ENCODE measurements at regions not wholly inside any gene's neighbourhood (a gene's known extent, or its start where the extent isn't known, plus 50 kb on each side); places are given as distances from the start of the nearest gene placed in this dataset.
"Not testable (repeated sequence)": the region's sequence is repeated elsewhere in the genome, so short reads cannot be mapped to it uniquely, and the experiment has no call there.

DNA sequence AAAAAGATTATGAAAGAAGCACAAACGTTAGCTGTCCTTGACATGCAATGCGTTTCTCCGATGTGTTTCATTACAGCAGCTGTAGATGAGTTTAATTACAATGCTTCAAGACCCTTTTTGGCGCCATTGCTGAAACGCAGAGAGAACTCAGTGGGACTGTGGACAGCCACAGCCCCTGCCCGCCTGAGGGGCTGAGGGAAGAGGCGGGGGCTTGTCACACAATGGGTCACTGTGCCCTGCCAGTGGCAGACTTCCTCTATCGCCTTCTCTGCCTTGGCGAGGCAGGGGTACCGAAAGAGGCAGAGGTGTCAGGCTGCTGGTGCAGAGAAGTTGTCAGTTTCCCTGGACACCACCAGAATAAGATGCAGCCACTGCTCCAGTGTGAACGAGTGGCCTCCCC, 252.0 kb downstream of the NR2F2 start:
- no peak for DNase-seq (ENCODE audit: low spot score)

DNA sequence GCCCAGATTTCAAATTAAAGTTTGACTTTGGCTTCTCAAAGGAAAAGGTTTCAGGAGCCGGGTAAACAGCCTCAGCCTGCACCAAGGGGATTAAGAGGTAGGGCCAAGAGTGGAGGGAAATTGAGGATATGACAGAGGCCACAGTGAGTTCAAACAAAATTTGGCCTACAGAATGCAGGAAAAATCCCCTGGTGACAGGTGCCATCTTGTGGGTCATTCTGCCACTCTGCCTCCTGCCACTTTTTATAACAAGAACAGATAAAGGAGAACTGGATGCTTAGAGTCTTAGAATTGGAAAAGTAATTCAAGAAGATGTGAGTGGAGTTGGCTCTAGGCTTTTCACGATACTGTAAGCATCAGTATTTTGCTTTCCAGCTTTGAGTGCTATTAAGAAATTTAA, 253.2 kb downstream of the NR2F2 start:
- DNase-seq (ENCODE audit: low spot score), result no peak

DNA sequence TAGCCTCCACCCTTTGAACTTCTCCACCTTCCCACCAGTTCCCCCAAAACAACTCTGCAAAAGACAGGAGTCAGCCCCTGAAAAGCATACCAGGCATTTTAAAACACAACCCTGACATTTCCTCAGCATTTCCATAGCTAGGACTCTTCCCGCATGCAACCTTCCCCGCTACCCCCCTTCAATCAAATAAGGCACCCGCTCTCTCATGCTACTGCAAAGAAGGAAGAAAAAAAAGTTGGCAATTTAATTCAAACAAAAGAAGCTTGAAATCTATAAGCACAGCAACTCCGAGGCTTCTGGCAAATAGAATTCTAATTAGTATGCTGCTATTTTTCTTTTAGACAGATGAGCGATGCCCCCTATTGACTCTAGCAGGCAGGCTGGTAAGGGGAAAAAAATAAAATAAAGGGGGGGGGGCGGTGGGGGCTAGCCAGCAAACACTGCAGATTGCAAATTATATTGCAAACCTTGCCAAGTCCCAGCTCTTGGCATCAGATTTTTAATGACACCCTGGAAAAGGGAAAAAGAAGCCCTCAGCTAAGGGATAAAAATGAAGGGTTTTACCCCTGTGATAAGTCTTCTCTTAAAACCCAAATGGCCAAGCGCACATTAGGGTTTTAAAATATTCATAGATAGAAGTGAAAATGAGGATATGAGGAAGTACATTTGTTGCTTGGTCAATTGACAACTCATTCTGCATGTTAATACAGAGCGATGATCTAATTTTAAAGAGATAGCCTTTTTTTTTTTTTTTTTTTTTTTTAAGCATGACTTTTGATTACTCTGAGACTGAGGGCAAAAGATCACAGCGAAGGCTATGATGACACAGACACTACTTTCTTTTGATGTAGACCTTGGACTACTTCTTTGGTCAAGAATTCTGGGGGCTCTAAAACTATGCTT, 255.2 kb downstream of the NR2F2 start:
- peak; percentile 11 for DNase-seq (ENCODE audit: low spot score)

DNA sequence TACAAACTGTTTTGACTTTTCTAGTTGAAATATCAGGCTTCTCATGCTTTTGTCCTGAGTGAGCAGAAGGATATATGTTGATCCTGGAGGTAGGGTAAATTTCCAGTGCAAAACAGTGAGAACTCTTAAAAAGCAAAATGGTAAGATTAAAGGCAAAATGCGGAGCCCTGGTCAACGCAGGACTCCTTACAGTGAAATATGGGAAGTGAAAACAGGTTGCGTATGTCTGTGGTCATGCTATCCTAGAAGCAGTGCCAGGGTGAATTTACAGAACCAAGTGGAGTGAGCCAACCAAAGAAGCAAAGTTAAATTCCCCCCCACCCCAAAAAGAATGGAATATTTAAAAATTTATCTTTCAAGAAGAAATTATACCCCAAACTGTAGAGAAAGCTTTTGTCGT, 256.4 kb downstream of the NR2F2 start:
- DNase-seq (ENCODE audit: low spot score), result no peak

DNA sequence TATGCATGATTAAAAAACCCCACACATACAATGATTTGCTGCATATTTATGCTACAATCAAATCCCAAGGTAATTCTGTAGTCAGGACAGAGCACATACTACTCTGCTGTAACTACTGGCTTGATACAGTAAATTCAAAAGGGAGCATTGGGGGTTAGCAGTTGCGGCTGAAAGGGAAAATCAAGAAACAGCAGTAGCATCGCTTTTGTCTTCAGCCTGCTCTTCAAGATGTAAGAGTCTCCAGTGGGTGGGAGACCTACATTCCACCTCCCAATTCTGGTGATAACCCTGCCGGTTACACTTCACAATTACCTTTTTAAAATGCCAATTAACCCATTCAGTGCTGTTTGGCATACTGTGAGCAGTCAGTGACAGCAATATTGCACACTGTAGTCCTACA, 259.4 kb downstream of the NR2F2 start:
- no peak for DNase-seq (ENCODE audit: low spot score)

DNA sequence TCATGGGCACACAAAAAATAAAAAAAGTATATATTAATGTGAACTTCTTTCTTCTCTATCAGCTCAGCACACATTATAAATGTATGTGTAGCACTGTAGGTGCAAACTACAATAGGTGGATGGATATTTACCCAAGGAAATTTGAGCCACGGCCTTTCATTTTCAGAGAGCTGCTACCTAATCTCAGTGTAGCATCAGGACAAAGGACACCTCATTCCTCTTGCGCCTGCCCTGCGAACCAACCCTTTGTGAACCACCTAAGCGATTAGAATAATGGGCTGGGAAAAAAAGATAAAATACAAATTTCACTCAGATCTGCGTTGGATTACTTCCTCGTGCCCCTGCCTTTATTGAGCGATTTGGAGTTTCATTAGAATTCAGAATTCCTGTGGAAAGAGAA, 263.2 kb downstream of the NR2F2 start:
- peak; percentile 10 for DNase-seq (ENCODE audit: low spot score)

DNA sequence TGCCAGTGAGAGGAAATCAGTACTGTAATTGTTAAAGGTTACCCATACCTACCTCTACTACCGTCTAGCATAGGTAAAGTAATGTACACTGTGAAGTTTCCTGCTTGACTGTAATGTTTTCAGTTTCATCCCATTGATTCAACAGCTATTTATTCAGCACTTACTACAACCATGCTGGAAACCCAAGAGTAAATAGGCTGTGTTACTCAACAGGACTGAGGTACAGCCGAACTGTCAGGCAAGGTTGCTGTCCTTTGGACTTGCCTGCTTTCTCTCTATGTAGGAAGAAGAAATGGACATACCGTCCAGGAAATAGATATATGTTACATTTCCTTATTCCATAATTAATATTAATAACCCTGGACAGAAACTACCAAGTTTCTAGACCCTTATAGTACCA, 265.5 kb downstream of the NR2F2 start:
- DNase-seq (ENCODE audit: low spot score), result no peak

DNA sequence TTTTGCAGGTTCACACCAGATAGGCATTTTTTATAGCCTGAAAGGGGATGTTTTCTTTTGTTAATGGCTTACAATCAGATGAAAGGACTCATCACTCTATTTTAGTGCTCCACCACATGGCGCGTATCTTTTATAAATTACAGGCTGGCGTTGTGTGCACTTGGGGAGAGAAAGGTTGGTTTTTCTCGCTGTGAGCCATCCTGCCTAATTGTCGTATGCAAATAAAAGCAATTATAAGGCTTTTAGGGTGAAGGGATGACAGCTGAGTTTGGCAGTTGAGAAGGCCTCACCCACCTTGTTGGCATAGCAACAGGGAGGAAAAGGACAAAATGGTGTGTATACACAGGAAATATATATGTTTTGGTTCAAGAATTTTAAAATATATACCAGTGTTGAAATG, 268.0 kb downstream of the NR2F2 start:
- DNase-seq (ENCODE audit: low spot score), result no peak

DNA sequence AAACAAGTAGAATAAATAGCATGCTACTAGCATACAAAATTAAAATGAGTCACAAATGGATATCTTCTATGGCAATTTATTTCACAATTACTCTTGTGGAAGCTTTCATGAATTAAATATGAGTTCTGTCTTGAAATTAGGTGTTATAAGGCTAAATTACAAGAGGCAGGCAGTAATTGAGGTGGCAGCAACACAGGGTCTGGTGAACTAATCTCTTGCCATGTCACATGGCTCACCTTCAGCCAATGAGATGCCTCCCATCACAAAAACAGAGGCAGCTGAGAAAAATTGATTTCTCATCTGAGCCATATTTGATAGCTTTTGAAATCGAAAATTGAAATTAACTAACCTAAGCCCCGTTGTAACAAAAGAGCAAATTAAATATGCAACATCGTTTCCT, 268.8 kb downstream of the NR2F2 start:
- DNase-seq (ENCODE audit: low spot score), result no peak

DNA sequence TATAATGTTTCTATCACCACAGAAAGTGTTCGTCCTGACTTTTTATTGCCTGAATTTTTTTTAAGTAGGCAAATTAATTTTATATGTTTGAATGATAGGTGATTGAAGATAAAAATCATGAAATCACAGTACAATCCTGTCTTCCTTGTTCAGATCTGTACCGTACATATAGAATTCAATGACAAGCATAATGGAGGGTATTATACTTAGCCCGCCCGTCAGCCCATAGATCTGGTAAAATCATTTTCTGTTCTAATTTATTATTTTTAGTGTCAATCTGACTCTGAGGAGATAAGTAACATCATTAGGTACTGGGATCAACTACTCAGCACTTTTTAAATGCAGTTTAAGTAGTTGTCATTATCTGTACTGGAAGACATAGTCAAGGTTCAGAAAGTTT, 269.9 kb downstream of the NR2F2 start:
- no peak for DNase-seq (ENCODE audit: low spot score)

DNA sequence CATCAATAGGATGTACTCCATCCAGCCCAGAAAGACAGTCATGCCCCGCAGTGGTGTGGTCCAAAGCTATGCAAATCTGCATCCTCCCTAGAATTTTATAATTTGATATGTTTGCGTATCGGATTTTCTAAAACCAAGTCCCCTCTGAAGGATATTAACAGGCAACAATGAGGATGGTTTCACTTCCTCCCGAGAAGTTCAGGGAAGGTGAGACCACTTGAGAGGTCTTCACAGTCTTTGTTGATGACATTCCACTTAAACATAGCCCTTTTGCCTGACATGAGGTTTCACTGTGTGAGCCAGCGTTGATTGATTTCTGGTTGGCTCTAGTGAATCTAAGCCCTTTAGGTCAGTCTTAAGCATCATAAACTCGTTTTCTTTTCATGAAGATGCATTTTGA, 276.1 kb downstream of the NR2F2 start:
- DNase-seq (ENCODE audit: low spot score), result no peak

DNA sequence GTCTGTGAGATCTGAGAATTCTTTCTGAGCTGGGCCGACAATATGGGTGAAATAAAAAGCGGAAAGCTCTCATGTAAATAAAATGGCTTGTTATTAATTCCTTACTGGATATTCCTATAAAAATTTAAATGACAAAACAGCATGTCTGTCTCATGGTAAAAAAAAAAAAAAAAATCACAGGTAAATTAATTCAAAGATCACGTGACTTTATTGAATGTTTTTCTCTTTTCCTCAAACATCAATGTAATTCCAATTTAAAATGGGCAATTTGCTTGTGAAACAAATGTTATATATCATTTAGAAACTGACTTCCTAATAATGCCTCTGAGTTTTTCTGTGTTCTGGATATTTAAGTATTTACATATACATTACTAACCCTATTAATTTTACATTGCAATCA, 280.3 kb downstream of the NR2F2 start:
- DNase-seq (ENCODE audit: low spot score), result no peak

DNA sequence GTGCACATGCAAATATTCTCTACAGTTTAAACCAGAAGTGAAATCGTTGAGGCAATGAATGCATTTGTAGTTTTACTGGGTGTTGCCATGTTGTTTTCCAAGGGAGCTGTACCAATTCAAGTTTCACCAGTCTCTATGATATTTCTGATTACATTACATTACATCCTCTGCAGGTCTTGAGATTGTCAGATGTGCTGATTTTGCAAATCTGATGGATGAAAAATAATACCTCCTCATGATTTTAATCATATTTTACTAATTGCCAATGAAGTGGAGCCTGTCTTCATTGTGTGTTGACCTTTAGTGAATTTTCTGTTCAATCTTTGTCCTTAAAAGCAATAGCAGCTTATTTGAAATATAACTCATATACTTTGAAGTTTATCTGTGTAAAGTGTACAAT, 282.4 kb downstream of the NR2F2 start:
- DNase-seq (ENCODE audit: low spot score), result no peak

DNA sequence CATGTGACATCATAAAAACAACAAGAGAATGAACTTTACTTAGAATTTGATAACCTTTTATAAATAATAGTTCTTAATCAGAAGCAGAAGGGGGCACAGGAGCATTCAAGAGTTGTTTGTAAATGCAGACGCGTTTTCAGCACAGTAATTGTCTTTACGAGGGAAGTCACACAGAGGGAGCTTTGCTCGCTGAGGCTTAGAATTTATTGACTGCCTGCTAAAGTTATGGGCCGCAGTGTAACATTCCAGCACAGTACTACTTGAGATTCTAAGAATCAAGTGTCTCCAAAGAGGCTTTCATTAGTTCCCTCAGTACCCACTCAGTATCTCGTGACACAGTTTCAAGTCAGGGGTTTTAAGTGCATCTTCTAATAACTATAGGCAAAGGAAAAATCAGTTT, 288.7 kb downstream of the NR2F2 start:
- DNase-seq (ENCODE audit: low spot score), result peak; percentile 12

DNA sequence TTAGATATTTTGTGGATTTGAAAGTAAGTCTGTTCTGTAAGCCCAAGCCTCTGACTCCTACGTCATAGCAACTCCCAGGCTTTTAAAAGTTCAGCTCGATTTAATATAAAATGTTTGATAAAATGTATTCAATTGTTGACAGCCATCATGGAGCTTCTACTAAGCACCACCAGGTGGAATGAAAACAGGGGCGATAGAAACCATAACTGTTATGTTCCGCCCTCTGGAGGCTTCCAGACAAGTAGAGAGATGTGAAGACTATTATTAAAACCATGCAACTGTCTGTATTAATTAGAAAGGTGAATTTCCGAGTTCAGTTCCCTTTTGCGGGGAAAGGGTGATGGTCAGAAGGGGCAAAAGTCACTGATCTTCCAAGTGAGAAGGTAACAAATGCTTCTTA, 292.2 kb downstream of the NR2F2 start:
- DNase-seq (ENCODE audit: low spot score), result no peak

DNA sequence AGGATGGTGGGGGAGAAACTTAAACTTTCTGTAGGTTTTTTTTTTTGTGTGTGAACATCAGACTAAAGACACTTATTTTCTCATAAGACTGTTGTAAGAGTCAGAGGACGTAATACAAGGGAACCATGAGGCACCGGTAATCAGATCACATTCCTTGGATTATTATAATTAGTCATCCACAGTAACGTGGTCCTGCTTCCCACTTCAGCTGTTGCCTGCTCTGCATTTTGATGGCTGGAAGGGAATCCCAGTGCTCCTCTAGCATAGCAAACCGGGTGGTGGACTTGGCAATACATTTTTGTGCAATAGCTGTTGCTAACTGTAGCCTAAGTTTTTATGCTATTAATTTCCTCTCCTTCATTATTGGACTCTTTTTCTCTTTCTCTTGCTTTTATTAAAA, 294.8 kb downstream of the NR2F2 start:
- DNase-seq (ENCODE audit: low spot score), result no peak

DNA sequence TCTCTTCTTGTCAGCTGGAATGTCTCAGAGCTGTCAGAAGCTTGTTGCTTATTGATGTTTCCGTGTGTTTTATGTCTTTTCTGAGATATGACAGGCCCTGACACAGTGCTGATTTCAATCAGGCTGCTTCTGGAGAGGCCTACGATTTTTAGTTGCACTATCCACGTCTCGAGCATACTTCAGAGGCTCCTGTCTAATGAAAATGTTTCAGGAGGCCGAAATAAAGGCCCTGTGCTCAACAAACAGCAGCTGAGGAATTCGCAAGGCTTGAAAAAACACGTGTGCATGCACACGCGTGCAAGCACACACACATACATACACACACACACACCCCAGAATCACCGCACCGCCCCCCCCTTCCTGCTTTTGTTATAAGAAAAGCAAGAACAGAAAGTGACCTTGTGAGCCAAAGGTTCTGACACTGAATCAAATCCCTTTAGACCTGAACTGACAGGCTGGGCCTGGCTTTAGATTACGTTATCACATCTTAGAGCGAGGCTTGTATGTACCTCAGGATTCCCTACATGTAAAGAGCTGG, 296.6 kb downstream of the NR2F2 start:
- DNase-seq (ENCODE audit: low spot score), result no peak

DNA sequence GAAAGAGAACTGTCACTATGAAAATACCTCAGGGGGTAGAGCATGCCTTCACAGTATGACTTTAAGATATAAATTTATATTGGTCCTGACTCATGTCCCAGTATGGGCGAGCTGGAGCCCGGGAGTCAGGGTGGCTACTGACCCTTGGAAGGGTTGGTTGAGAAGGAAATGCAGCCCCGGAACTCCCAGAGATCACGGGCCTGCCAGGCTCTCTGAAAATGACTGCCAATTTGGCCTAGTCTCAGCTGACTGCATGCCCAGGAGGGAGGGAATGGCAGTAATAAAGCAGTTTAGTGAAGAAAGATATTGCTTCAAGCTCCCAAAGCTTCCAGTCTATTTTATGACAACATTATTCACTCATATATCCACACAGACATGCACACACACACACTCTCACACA, 299.0 kb downstream of the NR2F2 start:
- no peak for DNase-seq (ENCODE audit: low spot score)

DNA sequence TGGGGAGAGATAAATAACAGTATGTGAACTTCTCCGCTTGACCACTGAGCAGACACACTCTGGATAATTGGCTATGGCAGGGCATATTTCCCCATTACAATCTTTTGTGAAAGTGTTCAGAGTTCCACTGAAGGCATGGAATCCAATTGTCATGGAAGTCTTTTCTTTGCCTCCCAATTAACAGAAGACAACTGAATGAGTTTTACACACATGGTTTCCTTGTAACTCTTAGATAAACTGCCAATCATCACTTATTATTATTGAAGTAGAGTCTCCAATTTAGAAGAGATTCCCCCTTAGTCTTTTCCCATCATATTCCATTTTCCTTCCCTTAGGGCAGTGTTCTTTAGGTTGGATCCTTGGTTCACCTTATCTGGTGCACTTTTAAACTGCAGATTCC, 308.3 kb downstream of the NR2F2 start:
- no peak for DNase-seq (ENCODE audit: low spot score)

DNA sequence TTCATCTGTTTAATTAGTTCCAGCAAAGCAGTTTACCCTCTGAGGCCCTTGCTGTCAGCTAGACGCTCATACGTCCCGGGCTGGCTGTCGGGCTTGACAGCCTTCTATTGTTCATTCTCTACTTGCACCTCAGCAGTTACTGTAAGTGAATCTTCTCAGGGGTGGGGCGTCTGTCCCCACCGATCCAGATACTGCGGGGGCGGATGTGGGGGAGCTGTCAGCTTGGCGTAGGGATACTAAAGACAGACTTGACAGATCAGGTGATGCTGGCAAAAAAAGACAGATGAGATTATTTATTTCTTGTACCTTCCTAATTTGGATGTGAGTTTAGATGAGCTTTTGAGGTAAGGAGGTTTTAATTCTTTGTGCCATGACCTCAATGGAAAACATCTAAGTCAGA, 315.3 kb downstream of the NR2F2 start:
- DNase-seq (ENCODE audit: low spot score), result no peak

DNA sequence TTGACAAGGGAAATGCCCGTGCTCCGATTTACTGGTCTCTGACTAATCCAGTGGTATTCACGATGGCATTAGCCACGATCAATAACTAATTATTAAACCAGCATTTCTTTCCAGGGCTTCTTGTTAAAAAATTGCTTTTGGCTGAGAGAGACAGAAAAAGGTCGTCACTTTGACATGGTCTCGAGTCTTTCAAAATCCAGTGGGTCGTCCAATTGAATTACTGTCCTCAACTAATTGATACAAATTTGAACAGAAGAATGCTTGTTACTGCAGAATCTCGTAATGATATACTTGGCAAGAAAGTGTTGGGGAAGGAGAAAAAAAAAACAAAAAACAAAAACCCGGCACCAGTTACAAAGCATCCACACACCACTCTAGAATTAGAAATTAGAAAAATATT, 318.4 kb downstream of the NR2F2 start:
- no peak for DNase-seq (ENCODE audit: low spot score)

DNA sequence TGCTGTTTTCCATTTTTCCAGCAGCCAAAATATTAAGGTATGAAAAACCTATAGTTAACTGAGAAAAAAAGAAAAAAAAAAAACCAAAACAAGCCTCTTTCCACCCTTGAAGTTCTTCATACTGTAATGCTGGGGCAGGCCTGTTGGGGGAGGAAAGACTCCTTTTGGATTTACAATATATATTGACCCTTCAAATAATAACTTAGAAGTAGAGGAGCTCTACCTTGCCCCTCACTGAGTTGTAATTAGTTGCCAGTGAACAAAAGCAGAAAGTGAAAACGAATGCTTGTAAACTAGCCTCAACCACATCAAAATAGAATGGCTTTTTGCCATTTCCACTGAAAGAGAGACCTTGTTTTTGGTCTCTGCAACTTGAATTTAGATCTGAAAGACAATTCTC, 326.6 kb downstream of the NR2F2 start:
- DNase-seq (ENCODE audit: low spot score), result no peak

DNA sequence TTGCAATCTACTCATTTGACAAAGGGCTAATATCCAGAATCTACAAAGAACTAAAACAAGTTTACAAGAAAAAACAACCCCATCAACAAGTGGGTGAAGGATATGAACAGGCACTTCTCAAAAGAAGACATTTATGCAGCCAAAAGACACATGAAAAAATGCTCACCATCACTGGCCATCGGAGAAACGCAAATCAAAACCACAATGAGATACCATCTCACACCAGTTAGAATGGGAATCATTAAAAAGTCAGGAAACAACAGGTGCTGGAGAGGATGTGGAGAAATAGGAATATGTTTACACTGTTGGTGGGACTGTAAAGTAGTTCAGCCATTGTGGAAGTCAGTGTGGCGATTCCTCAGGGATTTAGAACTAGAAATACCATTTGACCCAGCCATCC, 336.5 kb downstream of the NR2F2 start:
- not testable (repeated sequence) for DNase-seq (ENCODE audit: low spot score)

DNA sequence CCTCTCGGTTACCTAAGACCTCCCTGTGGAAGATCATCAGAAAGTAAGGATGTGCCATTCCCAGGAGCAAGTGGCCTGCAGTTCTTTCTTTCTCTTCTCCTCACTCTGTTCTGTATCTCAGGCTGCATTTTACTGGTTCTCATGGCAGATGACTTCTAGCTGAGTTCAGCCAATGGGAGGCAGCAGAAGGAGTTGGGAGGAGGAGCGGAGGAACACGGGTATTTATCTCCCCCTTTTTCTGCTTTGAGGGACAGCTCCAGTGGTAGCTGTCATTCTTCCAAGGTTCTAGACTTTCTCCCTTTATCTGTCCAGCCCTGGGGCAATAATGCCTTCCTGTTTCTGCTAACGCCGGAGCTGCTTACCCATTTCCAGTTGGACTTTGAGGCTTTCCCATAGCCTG, 339.9 kb downstream of the NR2F2 start:
- DNase-seq (ENCODE audit: low spot score), result no peak
